ENCODE measurements at regions not wholly inside any gene's neighbourhood (a gene's known extent, or its start where the extent isn't known, plus 50 kb on each side); places are given as distances from the start of the nearest gene placed in this dataset.

- Mint-ChIP-seq H3K4me3 (no peak overlapping the region), H3K9me3 (peaks cover 16% of the 10 kb centered on the region), H3K27me3 (ENCODE audit: low read depth) (peaks cover 5% of the 10 kb centered on the region), H3K27ac (no peak overlapping the region), H3K36me3 (no peaks in the 10 kb centered on the region), H3K4me1 (no peaks in the 10 kb centered on the region)
- no peak for DNase-seq (ENCODE audit: low spot score in 2 of 2, unreplicated experiment in 2 of 2)
- no peak for TF ChIP-seq CTCF (IDR thresholded peaks at IDR 0.05; ENCODE audit: unreplicated experiment)
These were observed 158.2 kb downstream of the AREG start for GRCh38 chr4:74603186-74603585.

- TF ChIP-seq CTCF (IDR thresholded peaks at IDR 0.05; ENCODE audit: unreplicated experiment), result no peak
- DNase-seq (ENCODE audit: low spot score in 2 of 2, unreplicated experiment in 2 of 2), result no peak
- Mint-ChIP-seq H3K9me3 (no peaks in the 10 kb centered on the region), H3K27ac (no peak overlapping the region), H3K36me3 (no peaks in the 10 kb centered on the region), H3K4me3 (no peak overlapping the region), H3K27me3 (ENCODE audit: low read depth) (peaks cover under 1% of the 10 kb centered on the region), H3K4me1 (no peaks in the 10 kb centered on the region)
These were observed 163.4 kb downstream of the AREG start for GRCh38 chr4:74608151-74608949.

- Mint-ChIP-seq H3K27me3 (ENCODE audit: low read depth) (peaks cover 1% of the 10 kb centered on the region), H3K36me3 (no peaks in the 10 kb centered on the region), H3K4me3 (no peak overlapping the region), H3K9me3 (peaks cover 10% of the 10 kb centered on the region), H3K4me1 (no peaks in the 10 kb centered on the region), H3K27ac (no peak overlapping the region)
- DNase-seq (ENCODE audit: low spot score in 2 of 2, unreplicated experiment in 2 of 2), result no peak
- TF ChIP-seq CTCF (IDR thresholded peaks at IDR 0.05; ENCODE audit: unreplicated experiment), result no peak
These were observed 165.6 kb downstream of the AREG start for GRCh38 chr4:74610491-74610890.

- TF ChIP-seq CTCF (IDR thresholded peaks at IDR 0.05; ENCODE audit: unreplicated experiment), result no peak
- Mint-ChIP-seq H3K4me3 (no peak overlapping the region), H3K4me1 (no peaks in the 10 kb centered on the region), H3K27me3 (ENCODE audit: low read depth) (peaks cover 1% of the 10 kb centered on the region), H3K27ac (no peak overlapping the region), H3K9me3 (peaks cover 22% of the 10 kb centered on the region), H3K36me3 (peaks cover 2% of the 10 kb centered on the region)
- DNase-seq (ENCODE audit: low spot score in 2 of 2, unreplicated experiment in 2 of 2), result no peak
These were observed 167.9 kb downstream of the AREG start for GRCh38 chr4:74612837-74613236.

- no peak for DNase-seq (ENCODE audit: low spot score in 2 of 2, unreplicated experiment in 2 of 2)
- H3K27me3 Mint-ChIP-seq (ENCODE audit: low read depth), result peaks cover 1% of the 10 kb centered on the region
These were observed 168.3 kb downstream of the AREG start for GRCh38 chr4:74613266-74613665.

More at GRCh38 chr4:74613266-74613665, 168.3 kb downstream of the AREG start:
- no peak overlapping the region for H3K27ac Mint-ChIP-seq
- peaks cover 2% of the 10 kb centered on the region for H3K36me3 Mint-ChIP-seq
- TF ChIP-seq CTCF (IDR thresholded peaks at IDR 0.05; ENCODE audit: unreplicated experiment), result no peak
- no peaks in the 10 kb centered on the region for H3K4me1 Mint-ChIP-seq
- H3K4me3 Mint-ChIP-seq, result no peak overlapping the region
- H3K9me3 Mint-ChIP-seq, result peaks cover 22% of the 10 kb centered on the region
